ENCODE measurements at regions not wholly inside any gene's neighbourhood (a gene's known extent, or its start where the extent isn't known, plus 50 kb on each side); places are given as distances from the start of the nearest gene placed in this dataset.

DNA sequence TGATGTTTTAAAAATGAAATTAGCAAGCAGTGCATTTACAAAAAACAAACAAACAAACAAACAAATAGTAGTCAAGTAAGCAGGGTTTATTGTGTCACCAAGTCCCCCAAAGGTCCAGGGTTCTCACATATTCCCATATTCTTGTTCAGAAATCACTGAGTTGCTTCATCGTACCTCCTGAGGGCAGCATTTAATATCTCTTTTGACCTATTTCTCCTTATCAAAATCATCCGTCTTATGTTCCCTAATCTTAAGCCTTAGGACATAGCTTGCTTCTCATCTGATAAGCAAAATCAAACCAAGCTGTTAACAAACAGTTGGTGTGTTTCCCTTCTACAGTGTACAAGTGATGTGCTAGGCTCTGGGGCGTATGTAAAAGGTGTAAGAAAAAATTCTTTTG is 109.5 kb upstream of the MAN2A1 start:
- Histone ChIP-seq H3K27me3 (no peaks in the 10 kb centered on the region), H3K4me3 (no peak overlapping the region), H3K27ac (no peak overlapping the region), H3K4me1 (no peaks in the 10 kb centered on the region), H3K9me3 (no peaks in the 10 kb centered on the region), H3K36me3 (no peaks in the 10 kb centered on the region)
- TF ChIP-seq POLR2A (IDR thresholded peaks at IDR 0.05) (no peak), EP300 (IDR thresholded peaks at IDR 0.05) (no peak)
- DNase-seq (ENCODE audit: low spot score in 2 of 2): no peak
- WGBS: 42% methylated on average over 3 of the region's 3 CpGs

- Histone ChIP-seq H3K4me3 (no peak overlapping the region), H3K36me3 (no peaks in the 10 kb centered on the region), H3K27ac (no peak overlapping the region), H3K4me1 (no peaks in the 10 kb centered on the region), H3K9me3 (no peaks in the 10 kb centered on the region), H3K27me3 (no peaks in the 10 kb centered on the region)
- no peak for TF ChIP-seq POLR2A (IDR thresholded peaks at IDR 0.05)
- no peak for TF ChIP-seq EP300 (IDR thresholded peaks at IDR 0.05)
- TF ChIP-seq POLR2AphosphoS5 (IDR thresholded peaks at IDR 0.05): no peak
- TF ChIP-seq, protein P1, sequence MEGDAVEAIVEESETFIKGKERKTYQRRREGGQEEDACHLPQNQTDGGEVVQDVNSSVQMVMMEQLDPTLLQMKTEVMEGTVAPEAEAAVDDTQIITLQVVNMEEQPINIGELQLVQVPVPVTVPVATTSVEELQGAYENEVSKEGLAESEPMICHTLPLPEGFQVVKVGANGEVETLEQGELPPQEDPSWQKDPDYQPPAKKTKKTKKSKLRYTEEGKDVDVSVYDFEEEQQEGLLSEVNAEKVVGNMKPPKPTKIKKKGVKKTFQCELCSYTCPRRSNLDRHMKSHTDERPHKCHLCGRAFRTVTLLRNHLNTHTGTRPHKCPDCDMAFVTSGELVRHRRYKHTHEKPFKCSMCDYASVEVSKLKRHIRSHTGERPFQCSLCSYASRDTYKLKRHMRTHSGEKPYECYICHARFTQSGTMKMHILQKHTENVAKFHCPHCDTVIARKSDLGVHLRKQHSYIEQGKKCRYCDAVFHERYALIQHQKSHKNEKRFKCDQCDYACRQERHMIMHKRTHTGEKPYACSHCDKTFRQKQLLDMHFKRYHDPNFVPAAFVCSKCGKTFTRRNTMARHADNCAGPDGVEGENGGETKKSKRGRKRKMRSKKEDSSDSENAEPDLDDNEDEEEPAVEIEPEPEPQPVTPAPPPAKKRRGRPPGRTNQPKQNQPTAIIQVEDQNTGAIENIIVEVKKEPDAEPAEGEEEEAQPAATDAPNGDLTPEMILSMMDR (IDR thresholded peaks at IDR 0.05): no peak
- no peak for DNase-seq (ENCODE audit: low spot score in 2 of 2)
- WGBS: 97% methylated on average over 2 of the region's 2 CpGs
Measured at GRCh38 chr5:109575506-109575905, 114.2 kb upstream of the MAN2A1 start.

- H3K27ac ChIP-seq: no peak overlapping the region
- H3K27me3 ChIP-seq: no peaks in the 10 kb centered on the region
- H3K9me3 ChIP-seq: no peaks in the 10 kb centered on the region
- no peaks in the 10 kb centered on the region for H3K36me3 ChIP-seq
- TF ChIP-seq, protein P1 (IDR thresholded peaks at IDR 0.05): no peak
- no peak for TF ChIP-seq POLR2A (IDR thresholded peaks at IDR 0.05)
- TF ChIP-seq POLR2AphosphoS5 (IDR thresholded peaks at IDR 0.05): no peak
- TF ChIP-seq EP300 (IDR thresholded peaks at IDR 0.05): no peak
- no peak for DNase-seq (ENCODE audit: low spot score in 2 of 2)
- H3K4me1 ChIP-seq: no peaks in the 10 kb centered on the region
- no peak overlapping the region for H3K4me3 ChIP-seq
Measured at GRCh38 chr5:109574985-109575384, 114.7 kb upstream of the MAN2A1 start.

- H3K9me3 ChIP-seq: no peaks in the 10 kb centered on the region
- TF ChIP-seq POLR2AphosphoS5 (IDR thresholded peaks at IDR 0.05) (no peak), EP300 (IDR thresholded peaks at IDR 0.05) (no peak)
- H3K4me3 ChIP-seq: no peak overlapping the region
- no peaks in the 10 kb centered on the region for H3K36me3 ChIP-seq
- H3K4me1 ChIP-seq: no peaks in the 10 kb centered on the region
- no peak overlapping the region for H3K27ac ChIP-seq
- no peaks in the 10 kb centered on the region for H3K27me3 ChIP-seq
- WGBS: 82% methylated on average over 3 of the region's 3 CpGs
- no peak for DNase-seq (ENCODE audit: low spot score in 2 of 2)
Measured at GRCh38 chr5:109573766-109574165, 116.0 kb upstream of the MAN2A1 start.

DNA sequence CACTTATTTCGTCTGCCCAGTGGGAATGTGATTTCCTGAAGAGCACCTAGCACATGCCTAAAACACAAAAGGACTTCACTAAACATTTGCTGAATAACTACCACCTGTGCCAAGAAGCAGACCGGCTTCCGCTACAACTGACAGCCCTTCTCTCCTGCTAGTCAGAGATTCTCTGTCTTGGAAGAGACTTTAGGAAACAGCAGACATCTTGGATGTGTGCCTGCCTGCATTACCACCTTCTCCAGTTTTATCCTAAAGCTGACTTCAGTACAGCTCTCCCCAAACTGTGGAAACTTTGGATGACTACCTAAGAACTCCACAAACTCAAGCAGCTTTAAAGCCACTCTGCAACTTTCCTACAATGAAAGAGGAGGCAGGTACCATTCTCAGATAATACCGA is 116.5 kb upstream of the MAN2A1 start:
- no peak for DNase-seq (ENCODE audit: low spot score in 2 of 2)
- Histone ChIP-seq H3K27me3 (no peaks in the 10 kb centered on the region), H3K4me3 (no peak overlapping the region), H3K4me1 (no peaks in the 10 kb centered on the region), H3K27ac (no peak overlapping the region), H3K9me3 (no peaks in the 10 kb centered on the region), H3K36me3 (no peaks in the 10 kb centered on the region)
- TF ChIP-seq, protein P1 (IDR thresholded peaks at IDR 0.05): no peak
- no peak for TF ChIP-seq EP300 (IDR thresholded peaks at IDR 0.05)
- no peak for TF ChIP-seq POLR2A (IDR thresholded peaks at IDR 0.05)
- TF ChIP-seq POLR2AphosphoS5 (IDR thresholded peaks at IDR 0.05): no peak
- WGBS: 81% methylated on average over 4 of the region's 4 CpGs

DNA sequence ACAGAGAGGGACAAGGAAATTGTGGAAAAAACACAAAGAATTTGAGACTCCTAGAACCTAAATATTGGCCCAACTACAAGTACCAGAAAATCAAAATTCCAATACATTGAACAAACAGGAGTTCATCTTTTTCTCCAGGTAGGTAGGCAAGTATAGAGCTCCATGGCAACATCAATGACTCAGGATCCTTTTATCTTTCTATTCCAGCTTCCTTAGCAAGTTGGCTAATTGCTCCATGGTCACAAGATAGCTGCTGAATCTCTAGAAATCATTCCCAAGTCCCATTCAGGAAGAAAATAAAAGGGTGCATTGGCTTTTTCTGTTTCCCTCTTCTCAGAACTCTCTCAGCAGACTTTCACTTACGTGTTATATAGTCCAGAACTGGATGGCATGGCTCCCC is 117.9 kb upstream of the MAN2A1 start:
- no peaks in the 10 kb centered on the region for H3K9me3 ChIP-seq
- H3K27me3 ChIP-seq: no peaks in the 10 kb centered on the region
- no peak for DNase-seq (ENCODE audit: low spot score in 2 of 2)
- no peak overlapping the region for H3K27ac ChIP-seq
- H3K36me3 ChIP-seq: no peaks in the 10 kb centered on the region
- no peaks in the 10 kb centered on the region for H3K4me1 ChIP-seq
- H3K4me3 ChIP-seq: no peak overlapping the region
- TF ChIP-seq POLR2AphosphoS5 (IDR thresholded peaks at IDR 0.05): no peak
- no peak for TF ChIP-seq EP300 (IDR thresholded peaks at IDR 0.05)
- TF ChIP-seq, protein P1 (IDR thresholded peaks at IDR 0.05): no peak
- 88% methylated on average over 1 of the region's 1 CpG for WGBS

Data from suprapubic skin (tissue), 4 donors.